ENCODE measurements at regions not wholly inside any gene's neighbourhood (a gene's known extent, or its start where the extent isn't known, plus 50 kb on each side); places are given as distances from the start of the nearest gene placed in this dataset.
"Not testable (repeated sequence)": the region's sequence is repeated elsewhere in the genome, so short reads cannot be mapped to it uniquely, and the experiment has no call there.

- not testable (repeated sequence) for TF ChIP-seq RAD21 (IDR thresholded peaks at IDR 0.05; ENCODE audit: low read depth); EZH2 (IDR thresholded peaks at IDR 0.05); CTCF (IDR thresholded peaks at IDR 0.05 in 2 of 3, conservative IDR thresholded peaks at IDR 0.05 in 1 of 3; ENCODE audit: borderline replicate concordance in 1 of 3, insufficient read depth in 1 of 3, low read depth in 2 of 3, low read length in 2 of 3); MAX (IDR thresholded peaks at IDR 0.05); REST (IDR thresholded peaks at IDR 0.05; ENCODE audit: low read depth)
Observed at GRCh38 chr16:21397866-21398265, 119.8 kb upstream of the CRYM start.

All from HCT116 (cell line).